Peyer's patch (tissue), 4 donors: ENCODE measurements at regions not wholly inside any gene's neighbourhood (a gene's known extent, or its start where the extent isn't known, plus 50 kb on each side); places are given as distances from the start of the nearest gene placed in this dataset.

Experiments used
- POLR2A ChIP-seq, 2 donors: fragments of 450-650 bp; IDR thresholded peaks; one replicate each; pipeline ENCODE4 v1.5.1; 2017; ENCODE audit warnings: antibody characterized with exemption in 2 of 2, mild to moderate bottlenecking in 2 of 2, moderate library complexity in 2 of 2
- TF ChIP-seq, protein P1 (sequence below), 6 experiments: fragments of 450-650 bp in 4 of 6; fragments of 200-600 bp in 2 of 6; sonication (generic) in 1 of 6; IDR thresholded peaks; one replicate each; pipeline ENCODE4 v1.5.1; 2017 to 2019; ENCODE audit warnings: antibody characterized with exemption in 6 of 6, mild to moderate bottlenecking in 3 of 6, moderate library complexity in 1 of 6

DNA sequence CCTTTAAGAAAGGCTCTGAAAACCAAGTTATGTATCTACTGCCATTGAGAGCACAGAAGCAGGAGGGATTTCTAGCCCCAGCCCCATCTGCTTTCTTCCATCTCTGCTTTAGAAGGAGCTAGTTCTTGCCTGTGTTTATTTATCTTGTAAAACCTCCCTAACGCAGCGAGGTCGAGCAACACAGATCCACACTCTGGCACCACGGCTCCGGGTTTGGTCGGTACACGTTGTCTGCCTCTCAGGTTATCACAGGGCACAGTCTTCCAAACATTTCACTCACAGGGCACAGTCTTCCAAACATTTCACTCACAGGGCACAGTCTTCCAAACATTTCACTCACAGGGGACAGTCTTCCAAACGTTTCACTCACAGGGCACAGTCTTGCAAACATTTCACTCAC, 69.7 kb upstream of the TLR3 start:
- TF ChIP-seq, protein P1, sequence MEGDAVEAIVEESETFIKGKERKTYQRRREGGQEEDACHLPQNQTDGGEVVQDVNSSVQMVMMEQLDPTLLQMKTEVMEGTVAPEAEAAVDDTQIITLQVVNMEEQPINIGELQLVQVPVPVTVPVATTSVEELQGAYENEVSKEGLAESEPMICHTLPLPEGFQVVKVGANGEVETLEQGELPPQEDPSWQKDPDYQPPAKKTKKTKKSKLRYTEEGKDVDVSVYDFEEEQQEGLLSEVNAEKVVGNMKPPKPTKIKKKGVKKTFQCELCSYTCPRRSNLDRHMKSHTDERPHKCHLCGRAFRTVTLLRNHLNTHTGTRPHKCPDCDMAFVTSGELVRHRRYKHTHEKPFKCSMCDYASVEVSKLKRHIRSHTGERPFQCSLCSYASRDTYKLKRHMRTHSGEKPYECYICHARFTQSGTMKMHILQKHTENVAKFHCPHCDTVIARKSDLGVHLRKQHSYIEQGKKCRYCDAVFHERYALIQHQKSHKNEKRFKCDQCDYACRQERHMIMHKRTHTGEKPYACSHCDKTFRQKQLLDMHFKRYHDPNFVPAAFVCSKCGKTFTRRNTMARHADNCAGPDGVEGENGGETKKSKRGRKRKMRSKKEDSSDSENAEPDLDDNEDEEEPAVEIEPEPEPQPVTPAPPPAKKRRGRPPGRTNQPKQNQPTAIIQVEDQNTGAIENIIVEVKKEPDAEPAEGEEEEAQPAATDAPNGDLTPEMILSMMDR (IDR thresholded peaks at IDR 0.05) = no peak
- TF ChIP-seq POLR2A (IDR thresholded peaks at IDR 0.05) = no peak
